GM12872 (cell line): ENCODE measurements at regions not wholly inside any gene's neighbourhood (a gene's known extent, or its start where the extent isn't known, plus 50 kb on each side); places are given as distances from the start of the nearest gene placed in this dataset.

Experiments used
- CTCF ChIP-seq: IDR thresholded peaks from 3 replicates; pipeline ENCODE4 v1.5.1; 2011; ENCODE audit warnings: low read depth, mild to moderate bottlenecking, low read length, moderate library complexity; ENCODE audit not compliant: insufficient read depth

- TF ChIP-seq CTCF = no peak
These were observed 731.5 kb upstream of the EPHA7 start for GRCh38 chr6:94150886-94151285.

- TF ChIP-seq CTCF = no peak
These were observed 725.4 kb upstream of the EPHA7 start for GRCh38 chr6:94144807-94145206.

- TF ChIP-seq CTCF = no peak
These were observed 713.7 kb upstream of the EPHA7 start for GRCh38 chr6:94133106-94133505.

GRCh38 chr6:94131271-94131670, 711.9 kb upstream of the EPHA7 start:
- TF ChIP-seq CTCF = no peak

GRCh38 chr6:94130478-94130877, 711.1 kb upstream of the EPHA7 start:
- no peak for TF ChIP-seq CTCF

- TF ChIP-seq CTCF = no peak
These were observed 710.6 kb upstream of the EPHA7 start for GRCh38 chr6:94129926-94130325.

GRCh38 chr6:94127716-94128115, 708.4 kb upstream of the EPHA7 start:
- TF ChIP-seq CTCF = no peak

GRCh38 chr6:94124333-94124732, 705.0 kb upstream of the EPHA7 start:
- TF ChIP-seq CTCF = no peak
